GM13976 (cell line): ENCODE measurements at regions not wholly inside any gene's neighbourhood (a gene's known extent, or its start where the extent isn't known, plus 50 kb on each side); places are given as distances from the start of the nearest gene placed in this dataset.

ENCODE experiments used
- DNase-seq: peaks from one replicate; pipeline ENCODE4 v3.0.0; 2012; ENCODE audit warnings: low spot score
- in situ Hi-C: fragments of 300-500 bp; cut with MboI; formaldehyde crosslinking; loops from one replicate; pipeline ENCODE4 v1.12.0; 2022; ENCODE audit warnings: low sequenced_read_pairs, mixed read lengths, inconsistent platforms; ENCODE audit not compliant: unreplicated experiment
- TF ChIP-seq, protein P1 (sequence below): IDR thresholded peaks from 2 replicates; pipeline ENCODE4 v1.5.1; 2012; ENCODE audit warnings: borderline replicate concordance, mild to moderate bottlenecking; ENCODE audit not compliant: insufficient read depth; ENCODE audit errors: extremely low read depth, missing control alignments, control extremely low read depth

DNA sequence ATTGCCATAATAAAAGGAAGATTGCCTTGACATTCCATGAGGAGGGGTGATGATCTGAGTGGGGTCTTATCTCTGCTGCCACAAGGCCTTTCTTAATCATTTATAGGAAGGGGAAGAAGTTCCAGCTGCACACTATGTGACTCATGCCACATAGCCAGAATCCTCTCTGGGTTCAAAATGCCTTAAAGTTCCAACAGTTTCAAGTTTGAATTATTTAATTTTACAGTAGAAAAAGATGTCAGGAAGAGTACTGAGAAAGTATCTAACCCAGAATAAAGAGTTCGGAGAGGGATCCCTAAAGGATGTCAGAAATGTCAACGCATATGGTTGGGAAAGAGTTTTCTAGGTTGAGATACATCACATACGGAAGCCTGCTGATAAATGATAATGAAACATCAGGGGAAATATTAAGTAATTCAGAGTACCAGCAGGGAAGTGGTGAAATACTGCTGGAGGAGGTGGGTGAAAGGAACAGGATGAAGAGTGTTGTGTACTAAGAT is 999.9 kb downstream of the TSN start:
- TF ChIP-seq, protein P1, sequence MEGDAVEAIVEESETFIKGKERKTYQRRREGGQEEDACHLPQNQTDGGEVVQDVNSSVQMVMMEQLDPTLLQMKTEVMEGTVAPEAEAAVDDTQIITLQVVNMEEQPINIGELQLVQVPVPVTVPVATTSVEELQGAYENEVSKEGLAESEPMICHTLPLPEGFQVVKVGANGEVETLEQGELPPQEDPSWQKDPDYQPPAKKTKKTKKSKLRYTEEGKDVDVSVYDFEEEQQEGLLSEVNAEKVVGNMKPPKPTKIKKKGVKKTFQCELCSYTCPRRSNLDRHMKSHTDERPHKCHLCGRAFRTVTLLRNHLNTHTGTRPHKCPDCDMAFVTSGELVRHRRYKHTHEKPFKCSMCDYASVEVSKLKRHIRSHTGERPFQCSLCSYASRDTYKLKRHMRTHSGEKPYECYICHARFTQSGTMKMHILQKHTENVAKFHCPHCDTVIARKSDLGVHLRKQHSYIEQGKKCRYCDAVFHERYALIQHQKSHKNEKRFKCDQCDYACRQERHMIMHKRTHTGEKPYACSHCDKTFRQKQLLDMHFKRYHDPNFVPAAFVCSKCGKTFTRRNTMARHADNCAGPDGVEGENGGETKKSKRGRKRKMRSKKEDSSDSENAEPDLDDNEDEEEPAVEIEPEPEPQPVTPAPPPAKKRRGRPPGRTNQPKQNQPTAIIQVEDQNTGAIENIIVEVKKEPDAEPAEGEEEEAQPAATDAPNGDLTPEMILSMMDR = no peak
- in situ Hi-C loops = no loop called here
- DNase-seq = no peak

DNA sequence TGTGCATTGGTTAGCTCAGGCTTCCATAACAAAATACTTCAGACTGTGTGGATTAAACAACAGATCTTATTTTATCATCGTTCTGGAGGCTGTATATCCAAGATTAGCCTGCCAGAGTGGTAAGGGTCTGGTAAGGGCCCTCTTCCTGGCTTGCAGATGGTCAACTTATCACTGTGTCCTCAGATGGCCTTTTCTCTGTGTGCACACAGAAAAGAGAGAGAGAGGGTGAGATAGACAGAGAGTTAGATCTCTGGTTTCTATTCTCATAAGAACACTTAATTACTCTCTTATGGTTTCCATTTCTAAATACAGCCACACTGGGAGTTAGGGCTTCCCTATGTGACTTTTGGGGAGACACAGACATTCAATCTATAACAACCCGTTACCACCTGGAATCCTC is 1003.5 kb downstream of the TSN start:
- in situ Hi-C loops = no loop called here
- TF ChIP-seq, protein P1 = no peak
- no peak for DNase-seq

DNA sequence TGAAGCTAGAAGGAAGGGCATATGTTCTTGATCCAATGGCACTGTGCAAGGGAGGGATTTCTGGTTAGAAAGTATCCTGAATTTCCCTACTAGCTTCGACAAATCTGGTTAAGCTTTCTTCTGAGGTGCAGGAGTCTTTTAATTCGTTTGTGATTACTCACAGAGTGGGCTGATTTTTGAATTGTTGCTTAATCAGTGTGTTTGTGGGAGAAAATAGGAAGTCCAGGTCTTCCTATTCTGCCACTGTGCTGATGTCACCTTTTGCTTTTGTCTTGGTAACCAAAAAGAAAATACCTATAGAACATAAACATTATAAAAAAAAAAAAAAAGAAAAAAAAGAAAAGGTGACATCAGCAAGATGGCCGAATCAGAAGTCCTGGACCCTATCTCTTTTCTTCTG is 1008.6 kb downstream of the TSN start:
- in situ Hi-C loops = no loop called here
- TF ChIP-seq, protein P1 = no peak
- DNase-seq = no peak

DNA sequence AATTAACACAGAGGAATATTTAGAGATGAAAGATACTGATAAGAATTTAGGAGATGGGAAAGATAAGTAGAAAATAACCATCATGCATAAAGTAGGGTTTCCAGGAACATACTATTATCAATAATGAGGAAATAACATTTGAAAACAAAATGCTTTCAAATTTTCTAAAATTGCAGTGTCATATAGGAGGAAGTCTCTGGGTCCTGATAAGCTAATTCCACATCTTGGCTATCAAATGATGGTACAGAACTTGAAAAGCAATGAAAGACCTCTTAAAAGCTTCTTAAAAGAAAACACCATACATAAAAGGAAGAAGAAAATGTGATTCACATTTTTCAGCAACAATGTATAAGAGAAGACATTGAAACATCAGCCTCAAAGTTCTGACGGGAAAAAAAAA is 1024.8 kb downstream of the TSN start:
- no peak for DNase-seq
- in situ Hi-C loops = no loop called here
- TF ChIP-seq, protein P1 = no peak

DNA sequence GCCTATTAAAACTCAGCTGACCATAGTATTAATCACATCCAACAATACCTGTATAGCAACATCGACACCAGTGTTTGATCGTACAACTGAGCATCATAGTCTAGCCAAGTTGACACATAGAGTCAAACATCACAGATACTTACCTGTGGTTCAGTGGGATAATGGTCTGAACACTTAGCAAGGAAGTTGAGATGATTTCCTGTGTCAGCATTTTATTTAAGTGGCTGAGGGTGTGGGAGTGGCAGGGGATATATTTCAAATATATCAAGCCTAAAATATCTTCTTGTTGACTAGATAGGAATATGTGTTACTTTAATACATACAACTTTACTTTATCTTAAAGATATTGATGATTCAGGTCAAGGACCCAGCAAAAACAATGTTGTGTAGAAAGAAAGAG is 1038.6 kb downstream of the TSN start:
- DNase-seq = no peak

DNA sequence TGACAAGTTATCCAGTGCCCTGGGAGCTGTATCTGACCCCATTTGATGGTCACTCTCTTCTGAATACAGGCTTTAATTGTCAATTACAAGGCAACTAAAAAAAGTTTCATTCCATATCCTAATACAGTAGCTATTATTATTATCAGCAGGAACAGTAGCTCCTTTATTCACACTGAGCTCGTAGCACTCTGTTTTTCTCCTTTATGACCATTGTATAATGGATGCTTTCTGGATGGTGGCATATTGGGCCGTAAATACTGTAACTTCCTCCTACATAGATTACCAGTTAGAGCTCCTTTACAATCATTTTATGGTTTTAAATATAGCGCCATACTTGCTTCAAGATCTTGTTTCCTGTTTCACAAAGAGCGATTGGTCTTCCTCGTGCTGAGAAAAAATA is 1040.3 kb downstream of the TSN start:
- in situ Hi-C loops = no loop called here
- DNase-seq = no peak
- TF ChIP-seq, protein P1 = no peak

More for the DNA sequence above, 1038.6 kb downstream of the TSN start:
- TF ChIP-seq, protein P1 = no peak
- in situ Hi-C loops = no loop called here

DNA sequence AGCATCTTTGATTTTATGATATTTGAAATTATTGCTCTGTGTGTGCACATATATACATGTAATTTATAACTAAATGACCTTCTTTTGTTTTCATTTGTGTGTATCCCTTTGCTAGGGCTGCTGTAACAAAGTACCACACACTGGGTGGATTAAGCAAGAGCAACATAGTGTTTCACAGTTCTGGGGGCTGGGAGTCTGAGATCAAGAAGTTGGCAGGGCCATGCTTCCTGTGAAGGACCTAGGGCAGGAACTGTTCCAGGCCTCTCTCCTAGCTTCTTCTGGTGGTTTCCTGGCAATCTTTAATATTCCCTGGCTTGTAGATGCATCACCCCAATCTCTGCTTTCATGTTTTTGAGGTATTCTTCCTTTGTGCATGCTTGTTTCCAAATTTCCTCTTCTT is 1043.9 kb downstream of the TSN start:
- in situ Hi-C loops = no loop called here
- DNase-seq = no peak
- TF ChIP-seq, protein P1 = no peak
